ENCODE measurements at regions not wholly inside any gene's neighbourhood (a gene's known extent, or its start where the extent isn't known, plus 50 kb on each side); places are given as distances from the start of the nearest gene placed in this dataset.
A peak's percentile ranks its signal among the peaks of the same experiment; 100 is the strongest.

- CTCF ChIA-PET, result interaction anchor here (2.2 kb wide), 1 partner anchor 514 kb away, joined by 5 read pairs; no protein-coding TSS in a partner anchor
- no peak for TF ChIP-seq CTCF (IDR thresholded peaks at IDR 0.05; ENCODE audit: control extremely low read depth, extremely low read depth, low read depth, missing control alignments)
- POLR2A ChIA-PET, result no interaction called here
- DNase-seq (ENCODE audit: extremely low spot score), result no peak
Observed at GRCh38 chr9:119963258-119963797, 594.1 kb upstream of the BRINP1 start.

- peak; percentile 35 for DNase-seq (ENCODE audit: extremely low spot score)
- peak; percentile 61 for TF ChIP-seq CTCF (IDR thresholded peaks at IDR 0.05; ENCODE audit: control extremely low read depth, extremely low read depth, low read depth, missing control alignments)
- ChIA-PET POLR2A (no interaction called here), CTCF (interaction anchor here (1.0 to 2.2 kb wide), 2 partner anchors 24 to 516 kb away, joined by 3 to 5 read pairs; no protein-coding TSS in a partner anchor)
Observed at GRCh38 chr9:119961774-119962424, 592.7 kb upstream of the BRINP1 start.

GRCh38 chr9:119959846-119960545 is 590.8 kb upstream of the BRINP1 start:
- POLR2A ChIA-PET, result interaction anchor here (0.7 kb wide), 1 partner anchor 1311 kb away, joined by 3 read pairs; no protein-coding TSS in a partner anchor
- CTCF ChIA-PET, result interaction anchor here (2.0 kb wide), 1 partner anchor 9 kb away, joined by 14 read pairs; no protein-coding TSS in a partner anchor
- no peak for TF ChIP-seq CTCF (IDR thresholded peaks at IDR 0.05; ENCODE audit: control extremely low read depth, extremely low read depth, low read depth, missing control alignments)
- DNase-seq (ENCODE audit: extremely low spot score), result no peak

- POLR2A ChIA-PET, result no interaction called here
- no peak for TF ChIP-seq CTCF (IDR thresholded peaks at IDR 0.05; ENCODE audit: control extremely low read depth, extremely low read depth, low read depth, missing control alignments)
- CTCF ChIA-PET, result interaction anchor here (1.9 kb wide), 1 partner anchor 13 kb away, joined by 4 read pairs; no protein-coding TSS in a partner anchor
- DNase-seq (ENCODE audit: extremely low spot score), result no peak
Observed at GRCh38 chr9:119956111-119956510, 586.9 kb upstream of the BRINP1 start.

- CTCF ChIA-PET, result interaction anchor here (0.7 to 1.9 kb wide), 2 partner anchors 14 to 15 kb away, joined by 3 to 5 read pairs; no protein-coding TSS in a partner anchor
- no peak for DNase-seq (ENCODE audit: extremely low spot score)
- POLR2A ChIA-PET, result no interaction called here
- no peak for TF ChIP-seq CTCF (IDR thresholded peaks at IDR 0.05; ENCODE audit: control extremely low read depth, extremely low read depth, low read depth, missing control alignments)
Observed at GRCh38 chr9:119955276-119955675, 586.0 kb upstream of the BRINP1 start.

GRCh38 chr9:119951591-119951990 is 582.4 kb upstream of the BRINP1 start:
- no peak for DNase-seq (ENCODE audit: extremely low spot score)
- ChIA-PET POLR2A (no interaction called here), CTCF (interaction anchor here (1.1 to 2.9 kb wide), 3 partner anchors 10 to 17 kb away, joined by 3 to 14 read pairs (median 6); no protein-coding TSS in a partner anchor)

More at GRCh38 chr9:119951591-119951990, 582.4 kb upstream of the BRINP1 start:
- no peak for TF ChIP-seq CTCF (IDR thresholded peaks at IDR 0.05; ENCODE audit: control extremely low read depth, extremely low read depth, low read depth, missing control alignments)
